SK-N-SH (cell line): ENCODE measurements at regions not wholly inside any gene's neighbourhood (a gene's known extent, or its start where the extent isn't known, plus 50 kb on each side); places are given as distances from the start of the nearest gene placed in this dataset.
"Not testable (repeated sequence)": the region's sequence is repeated elsewhere in the genome, so short reads cannot be mapped to it uniquely, and the experiment has no call there.

Experiments used
- CTCF ChIA-PET: fragments of 300-600, 350-600 bp; formaldehyde crosslinking; extraction: SDS; loops from one replicate; lab custom pipeline; 2021; lab: Yijun Ruan, JAX
- POLR2A ChIA-PET: fragments of 350-600 bp; sonication (Branson Sonifier 250); formaldehyde crosslinking; extraction: SDS; loops from one replicate; lab custom pipeline; 2020; ENCODE audit warnings: antibody characterized with exemption, inconsistent platforms; lab: Yijun Ruan, JAX
- DNase-seq: peaks from one replicate; pipeline ENCODE4 v3.0.0; 2012
- H2AFZ ChIP-seq: fragments of 200-600 bp; sonication (generic); 2 replicates; pipeline ENCODE4 v1.8.1; 2016; ENCODE audit warnings: antibody characterized with exemption, mild to moderate bottlenecking, low read depth
- H3F3A ChIP-seq: fragments of 200-600 bp; sonication (generic); replicated peaks from 2 replicates; pipeline ENCODE3; 2016; ENCODE audit warnings: antibody characterized with exemption, mild to moderate bottlenecking; ENCODE audit not compliant: insufficient read depth
- H3K27ac ChIP-seq, 2 experiments: fragments of 200-500 bp in 1 of 2; fragments of 200-600 bp in 1 of 2; sonication (Bioruptor generic) in 1 of 2; sonication (generic), shearing (Covaris generic) in 1 of 2; 2 replicates each; pipeline versions ENCODE4 v1.5.1 to v1.6.1; 2014 to 2016; ENCODE audit warnings: low read depth in 2 of 2, inconsistent platforms in 1 of 2, low read length in 1 of 2, mild to moderate bottlenecking in 1 of 2, mixed read lengths in 1 of 2
- H3K27me3 ChIP-seq: fragments of 200-600 bp; sonication (generic), shearing (Covaris generic); 2 replicates; pipeline ENCODE4 v1.6.1; 2016; ENCODE audit warnings: mixed run types; ENCODE audit not compliant: insufficient read depth
- H3K36me3 ChIP-seq, 2 experiments: fragments of 200-500 bp in 1 of 2; fragments of 200-600 bp in 1 of 2; sonication (Bioruptor generic) in 1 of 2; sonication (generic) in 1 of 2; replicated peaks in 1 of 2; 2 replicates each; pipeline versions ENCODE3 to v1.5.1; 2014 to 2016; ENCODE audit warnings: low read length in 1 of 2, mild to moderate bottlenecking in 1 of 2; ENCODE audit not compliant: insufficient read depth in 2 of 2, control insufficient read depth in 1 of 2
- H3K4me1 ChIP-seq, 2 experiments: fragments of 200-500 bp in 1 of 2; fragments of 200-600 bp in 1 of 2; sonication (Bioruptor generic) in 1 of 2; sonication (generic), shearing (Covaris generic) in 1 of 2; 2 replicates each; pipeline versions ENCODE4 v1.5.1 to v1.6.1; 2014 to 2016; ENCODE audit warnings: low read depth in 1 of 2, low read length in 1 of 2, mixed run types in 1 of 2; ENCODE audit not compliant: insufficient read depth in 2 of 2, control insufficient read depth in 1 of 2
- H3K4me2 ChIP-seq: fragments of 200-600 bp; sonication (generic), shearing (Covaris generic); 2 replicates; pipeline ENCODE4 v1.6.1; 2017; ENCODE audit warnings: mixed run types
- H3K4me3 ChIP-seq, 2 experiments: fragments of 200-500 bp in 1 of 2; fragments of 200-600 bp in 1 of 2; sonication (Bioruptor generic) in 1 of 2; sonication (generic), shearing (Covaris generic) in 1 of 2; 2 replicates each; pipeline versions ENCODE4 v1.5.1 to v1.8.1; 2014 to 2016; ENCODE audit warnings: low read depth in 2 of 2, inconsistent platforms in 1 of 2, low read length in 1 of 2, mild to moderate bottlenecking in 1 of 2, mixed read lengths in 1 of 2, moderate library complexity in 1 of 2
- H3K79me2 ChIP-seq: fragments of 200-600 bp; sonication (generic); 2 replicates; pipeline ENCODE4 v1.8.1; 2017; ENCODE audit warnings: mild to moderate bottlenecking; ENCODE audit not compliant: insufficient read depth
- H3K9ac ChIP-seq: fragments of 200-600 bp; sonication (generic); 2 replicates; pipeline ENCODE4 v1.6.1; 2017; ENCODE audit warnings: mixed run types
- H3K9me2 ChIP-seq: fragments of 200-600 bp; sonication (generic); 2 replicates; pipeline ENCODE4 v1.6.1; 2017; ENCODE audit warnings: mixed run types
- H3K9me3 ChIP-seq: fragments of 200-600 bp; sonication (generic); 2 replicates; pipeline ENCODE4 v1.6.1; 2017; ENCODE audit warnings: mixed run types, mild to moderate bottlenecking, moderate library complexity
- H4K20me1 ChIP-seq: fragments of 200-600 bp; sonication (generic); 2 replicates; pipeline ENCODE4 v1.6.1; 2017; ENCODE audit warnings: mild to moderate bottlenecking, mixed run types; ENCODE audit not compliant: insufficient read depth
- CHD2 ChIP-seq: fragments of 150-350 bp; IDR thresholded peaks from 2 replicates; pipeline ENCODE4 v1.6.1; 2018; ENCODE audit warnings: low read length; ENCODE audit not compliant: partially characterized antibody
- CTCF ChIP-seq: fragments of 200-600 bp; sonication (generic); IDR thresholded peaks from 2 replicates; pipeline ENCODE4 v1.6.1; 2017; ENCODE audit warnings: antibody characterized with exemption, mild to moderate bottlenecking, moderate library complexity
- EZH2phosphoT487 ChIP-seq: fragments of 200-600 bp; sonication (generic); IDR thresholded peaks from 2 replicates; pipeline ENCODE4 v1.6.1; 2017; ENCODE audit warnings: low read depth, mixed run types, mild to moderate bottlenecking, antibody characterized with exemption, moderate library complexity, borderline replicate concordance
- FOXJ3 ChIP-seq: sonication (generic); formaldehyde crosslinking; IDR thresholded peaks from 2 replicates; pipeline ENCODE4 v1.5.1; 2020; ENCODE audit warnings: mild to moderate bottlenecking, missing genetic modification reagents
- IRF3 ChIP-seq: fragments of 150-350 bp; IDR thresholded peaks from 2 replicates; pipeline ENCODE4 v1.6.1; 2016; ENCODE audit warnings: mild to moderate bottlenecking, low read depth, low read length
- JUND ChIP-seq: IDR thresholded peaks from 2 replicates; pipeline ENCODE4 v1.4.0; 2012
- MEF2A ChIP-seq: IDR thresholded peaks from 2 replicates; pipeline ENCODE4 v1.4.0; 2012; ENCODE audit warnings: low read depth, borderline replicate concordance
- MXI1 ChIP-seq: IDR thresholded peaks from 2 replicates; pipeline ENCODE4 v1.6.1; 2012; ENCODE audit warnings: mild to moderate bottlenecking, low read depth, low read length, improper control_type of control experiment
- NFIC ChIP-seq: IDR thresholded peaks from 2 replicates; pipeline ENCODE4 v1.4.0; 2012; ENCODE audit warnings: borderline replicate concordance
- NRF1 ChIP-seq: IDR thresholded peaks from 2 replicates; pipeline ENCODE4 v1.6.1; 2012; ENCODE audit warnings: low read depth, mild to moderate bottlenecking, low read length
- RAD21 ChIP-seq: IDR thresholded peaks from 2 replicates; pipeline ENCODE4 v1.6.1; 2012; ENCODE audit warnings: mild to moderate bottlenecking, low read length
- RCOR1 ChIP-seq: fragments of 150-350 bp; IDR thresholded peaks from 2 replicates; pipeline ENCODE4 v1.6.1; 2017; ENCODE audit warnings: antibody characterized with exemption, low read length
- REST ChIP-seq: IDR thresholded peaks from 2 replicates; pipeline ENCODE4 v1.6.1; 2012; ENCODE audit warnings: mild to moderate bottlenecking, low read depth, low read length, moderate library complexity
- RFX5 ChIP-seq: IDR thresholded peaks from 2 replicates; pipeline ENCODE4 v1.6.1; 2012; ENCODE audit warnings: mild to moderate bottlenecking, improper control_type of control experiment, low read length
- RXRA ChIP-seq: IDR thresholded peaks from 2 replicates; pipeline ENCODE4 v1.4.0; 2012; ENCODE audit warnings: low read depth, mild to moderate bottlenecking, borderline replicate concordance
- SMC3 ChIP-seq: IDR thresholded peaks from 2 replicates; pipeline ENCODE4 v1.6.1; 2012; ENCODE audit warnings: low read depth, low read length, improper control_type of control experiment
- TEAD4 ChIP-seq: IDR thresholded peaks from 2 replicates; pipeline ENCODE4 v1.4.0; 2012; ENCODE audit warnings: mild to moderate bottlenecking, borderline replicate concordance; ENCODE audit not compliant: insufficient read depth
- ZBTB33 ChIP-seq: IDR thresholded peaks from 2 replicates; pipeline ENCODE4 v1.4.0; 2012; ENCODE audit warnings: low read depth, borderline replicate concordance
- WGBS: methylation state at CpG from one replicate; pipeline ENCODE4 v1.1.6; 2017; ENCODE audit warnings: low lambda C conversion rate; 5-methylcytosine and 5-hydroxymethylcytosine counted together

- no peak for TF ChIP-seq CTCF
- no peak for TF ChIP-seq TEAD4
- no peak for TF ChIP-seq EZH2phosphoT487
These were observed 119.1 kb upstream of the PMCH start (continued) for GRCh38 chr12:102316723-102317122.

- no peaks in the 10 kb centered on the region for H3K9me2 ChIP-seq
- no peaks in the 10 kb centered on the region for H3K36me3 ChIP-seq
- TF ChIP-seq TEAD4 = no peak
- no peak for TF ChIP-seq SMC3
- no peak for TF ChIP-seq MXI1
- no peak for TF ChIP-seq JUND
- TF ChIP-seq MEF2A = no peak
- no peak for TF ChIP-seq CHD2
- TF ChIP-seq FOXJ3 (CRISPR knock-in tag) = no peak
- TF ChIP-seq RXRA = no peak
- no peak for TF ChIP-seq RCOR1
- no peak for TF ChIP-seq REST
- TF ChIP-seq RAD21 = no peak
- TF ChIP-seq ZBTB33 = no peak
- no peak for TF ChIP-seq NFIC
- TF ChIP-seq RFX5 = no peak
- no peak for TF ChIP-seq IRF3
- TF ChIP-seq NRF1 = no peak
- no peaks in the 10 kb centered on the region for H3K9me3 ChIP-seq
- CTCF ChIA-PET = no interaction called here
- no peak overlapping the region for H3K9ac ChIP-seq
- no peak overlapping the region for H3K27ac ChIP-seq
- no peaks in the 10 kb centered on the region for H3K4me1 ChIP-seq
- no peak overlapping the region for H3K4me3 ChIP-seq
- no peaks in the 10 kb centered on the region for H3F3A ChIP-seq
- no peak overlapping the region for H2AFZ ChIP-seq
- WGBS = 3% methylated on average over 2 of the region's 2 CpGs
- POLR2A ChIA-PET = no interaction called here
- no peak overlapping the region for H3K4me2 ChIP-seq
- no peaks in the 10 kb centered on the region for H3K79me2 ChIP-seq
- no peak for DNase-seq
- H3K27me3 ChIP-seq = no peaks in the 10 kb centered on the region; the same call in 1 of the 2 replicates
- H4K20me1 ChIP-seq = no peaks in the 10 kb centered on the region
These were observed 117.2 kb upstream of the PMCH start for GRCh38 chr12:102314821-102315220.

GRCh38 chr12:102313116-102313971 lies 115.7 kb upstream of the PMCH start:
- H3K4me3 ChIP-seq, CTCF ChIA-PET, H4K20me1 ChIP-seq, H3K4me1 ChIP-seq, H3K9me3 ChIP-seq, H3K4me2 ChIP-seq, H2AFZ ChIP-seq, H3K27ac ChIP-seq, H3K9ac ChIP-seq, H3F3A ChIP-seq, DNase-seq, H3K79me2 ChIP-seq, POLR2A ChIA-PET, H3K36me3 ChIP-seq, H3K27me3 ChIP-seq, H3K9me2 ChIP-seq: not testable (repeated sequence)
- 54% methylated on average over 32 of the region's 33 CpGs for WGBS
